Right lobe of liver (tissue), 6 donors: ENCODE measurements at regions not wholly inside any gene's neighbourhood (a gene's known extent, or its start where the extent isn't known, plus 50 kb on each side); places are given as distances from the start of the nearest gene placed in this dataset.

ENCODE experiments used
- ATAC-seq, 4 donors: fragments of 200-7000 bp; cut with Tn5 transposase; one replicate each; pipeline ENCODE4 v1.9.1; 2020; ENCODE audit warnings: mild to moderate bottlenecking in 4 of 4, moderate library complexity in 4 of 4
- DNase-seq, 3 donors: peaks; one replicate each; pipeline ENCODE4 v3.0.0-alpha.2; 2020
- H3K27ac ChIP-seq, 3 donors: fragments of 200-600 bp; one replicate each; pipeline ENCODE4 v1.8.0; 2022
- H3K27me3 ChIP-seq, 2 donors: fragments of 200-600 bp; one replicate each; pipeline ENCODE4 v1.8.0; 2022
- H3K36me3 ChIP-seq, 4 donors: fragments of 200-600 bp; sonication (generic) in 1 of 4; one replicate each; pipeline versions ENCODE4 v1.5.1 to v1.8.0; 2017 to 2022; ENCODE audit warnings: control low read depth in 1 of 4
- H3K4me1 ChIP-seq, 4 donors: fragments of 200-600 bp; sonication (generic) in 1 of 4; one replicate each; pipeline versions ENCODE4 v1.5.1 to v1.8.0; 2017 to 2022; ENCODE audit warnings: control low read depth in 1 of 4
- H3K4me3 ChIP-seq, 3 donors: fragments of 200-600 bp; one replicate each; pipeline ENCODE4 v1.8.0; 2022
- H3K9me3 ChIP-seq, 4 donors: fragments of 200-600 bp; sonication (generic) in 1 of 4; one replicate each; pipeline versions ENCODE4 v1.5.1 to v1.8.0; 2017 to 2022; ENCODE audit warnings: control low read depth in 1 of 4
- POLR2A ChIP-seq: fragments of 450-650 bp; IDR thresholded peaks from one replicate; pipeline ENCODE4 v1.6.1; 2017; ENCODE audit warnings: antibody characterized with exemption, mild to moderate bottlenecking
- WGBS: methylation state at CpG from one replicate; pipeline ENCODE4 v1.1.6; 2018; ENCODE audit warnings: low coverage, low lambda C conversion rate; ENCODE audit not compliant: insufficient coverage; ENCODE audit errors: missing lambda C conversion rate; 5-methylcytosine and 5-hydroxymethylcytosine counted together
- intact Hi-C, 2 donors: fragments of 100-400 bp; cut with DNase I; formaldehyde crosslinking; loops; one replicate each; pipeline versions ENCODE4 v1.11.2 to v1.14.1; 2022
- TF ChIP-seq, protein P1 (sequence below), 4 donors: fragments of 200-600 bp in 3 of 4; fragments of 450-650 bp in 1 of 4; IDR thresholded peaks; one replicate each; pipeline versions ENCODE4 v1.5.1 to v1.8.0; 2016 to 2022; ENCODE audit warnings: antibody characterized with exemption in 4 of 4, mild to moderate bottlenecking in 2 of 4
- donor health status: DM: no; HTN: yes; CAD: no.
- donor health status: DM: no; HTN: no; CAD: no.
- donor health status: DM: no; HTN: no; CAD: no.
- donor health status: DM: no; HTN: yes; CAD: no.
- donor health status: DM: no; HTN: yes; CAD: no.

GRCh38 chr4:96103086-96103485 lies 263.2 kb downstream of the PDHA2 start:
- no peaks in the 10 kb centered on the region for H3K9me3 ChIP-seq
- no peak for TF ChIP-seq POLR2A
- TF ChIP-seq, protein P1, sequence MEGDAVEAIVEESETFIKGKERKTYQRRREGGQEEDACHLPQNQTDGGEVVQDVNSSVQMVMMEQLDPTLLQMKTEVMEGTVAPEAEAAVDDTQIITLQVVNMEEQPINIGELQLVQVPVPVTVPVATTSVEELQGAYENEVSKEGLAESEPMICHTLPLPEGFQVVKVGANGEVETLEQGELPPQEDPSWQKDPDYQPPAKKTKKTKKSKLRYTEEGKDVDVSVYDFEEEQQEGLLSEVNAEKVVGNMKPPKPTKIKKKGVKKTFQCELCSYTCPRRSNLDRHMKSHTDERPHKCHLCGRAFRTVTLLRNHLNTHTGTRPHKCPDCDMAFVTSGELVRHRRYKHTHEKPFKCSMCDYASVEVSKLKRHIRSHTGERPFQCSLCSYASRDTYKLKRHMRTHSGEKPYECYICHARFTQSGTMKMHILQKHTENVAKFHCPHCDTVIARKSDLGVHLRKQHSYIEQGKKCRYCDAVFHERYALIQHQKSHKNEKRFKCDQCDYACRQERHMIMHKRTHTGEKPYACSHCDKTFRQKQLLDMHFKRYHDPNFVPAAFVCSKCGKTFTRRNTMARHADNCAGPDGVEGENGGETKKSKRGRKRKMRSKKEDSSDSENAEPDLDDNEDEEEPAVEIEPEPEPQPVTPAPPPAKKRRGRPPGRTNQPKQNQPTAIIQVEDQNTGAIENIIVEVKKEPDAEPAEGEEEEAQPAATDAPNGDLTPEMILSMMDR (IDR thresholded peaks at IDR 0.05) = no peak
- WGBS = 25% methylated on average over 5 of the region's 5 CpGs
- no peaks in the 10 kb centered on the region for H3K36me3 ChIP-seq
- no peaks in the 10 kb centered on the region for H3K27me3 ChIP-seq
- no peak overlapping the region for H3K27ac ChIP-seq
- no peaks in the 10 kb centered on the region for H3K4me1 ChIP-seq
- DNase-seq = no peak
- intact Hi-C loops = no loop called here
- no peak overlapping the region for H3K4me3 ChIP-seq
- no peak for ATAC-seq

GRCh38 chr4:96108146-96108545 lies 268.3 kb downstream of the PDHA2 start:
- ATAC-seq (no peak), DNase-seq (no peak)
- WGBS = 17% methylated on average over 1 of the region's 1 CpG

DNA sequence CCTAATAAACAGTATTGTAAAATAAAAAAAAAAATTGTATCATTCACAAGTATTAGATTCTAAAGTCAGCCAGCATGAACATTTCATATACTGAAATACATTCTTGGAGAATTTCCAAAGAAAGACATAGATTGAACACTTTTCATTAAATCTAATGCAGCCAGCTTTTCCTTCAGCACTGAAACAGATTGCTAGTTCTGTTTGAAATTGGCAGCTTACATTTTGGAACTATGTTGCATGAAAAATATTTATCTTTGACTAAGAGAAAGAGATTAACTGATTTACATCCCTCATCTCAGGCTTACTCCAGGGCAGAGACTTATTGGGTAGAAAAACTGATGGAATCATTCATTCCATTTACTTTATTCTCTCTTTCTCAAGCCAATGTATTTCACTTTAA lies 272.7 kb downstream of the PDHA2 start:
- TF ChIP-seq POLR2A = no peak
- TF ChIP-seq, protein P1 (IDR thresholded peaks at IDR 0.05) = no peak
- no peaks in the 10 kb centered on the region for H3K9me3 ChIP-seq
- H3K4me3 ChIP-seq = no peak overlapping the region
- intact Hi-C loops = no loop called here
- no peaks in the 10 kb centered on the region for H3K36me3 ChIP-seq
- H3K4me1 ChIP-seq = no peaks in the 10 kb centered on the region
- no peak for ATAC-seq
- H3K27ac ChIP-seq = no peak overlapping the region
- no peak for DNase-seq
- H3K27me3 ChIP-seq = no peaks in the 10 kb centered on the region

More at GRCh38 chr4:96108146-96108545, 268.3 kb downstream of the PDHA2 start:
- no peaks in the 10 kb centered on the region for H3K9me3 ChIP-seq
- H3K27me3 ChIP-seq = no peaks in the 10 kb centered on the region
- H3K4me3 ChIP-seq = no peak overlapping the region
- no peak overlapping the region for H3K27ac ChIP-seq
- H3K4me1 ChIP-seq = no peaks in the 10 kb centered on the region
- TF ChIP-seq POLR2A = no peak
- TF ChIP-seq, protein P1 (IDR thresholded peaks at IDR 0.05) = no peak
- intact Hi-C loops = no loop called here
- no peaks in the 10 kb centered on the region for H3K36me3 ChIP-seq

DNA sequence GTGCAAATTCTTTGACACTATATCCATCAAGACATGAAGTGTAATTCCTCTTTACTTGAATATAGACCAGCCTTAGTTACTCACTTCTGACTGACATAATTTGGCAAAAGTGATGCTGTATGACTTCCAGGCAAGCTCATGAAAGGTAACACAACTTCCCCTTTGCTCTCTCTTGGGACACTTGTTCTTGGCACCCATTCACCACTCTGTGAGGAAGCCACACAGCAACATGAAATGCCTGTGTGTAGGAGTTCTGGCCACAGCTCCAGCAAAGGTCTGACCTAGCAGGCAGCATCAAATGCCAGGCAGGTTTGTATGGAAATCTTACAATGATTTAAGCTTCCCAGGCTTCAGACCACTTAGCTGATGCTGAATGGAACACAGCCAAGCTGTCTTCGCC lies 280.3 kb downstream of the PDHA2 start:
- intact Hi-C loops = no loop called here
- Histone ChIP-seq H3K27me3 (no peaks in the 10 kb centered on the region), H3K9me3 (no peaks in the 10 kb centered on the region), H3K27ac (no peak overlapping the region), H3K36me3 (no peaks in the 10 kb centered on the region), H3K4me3 (no peak overlapping the region), H3K4me1 (no peaks in the 10 kb centered on the region)
- DNase-seq = no peak
- no peak for ATAC-seq
- no CpG with 5 or more reads among the region's 1 CpG for WGBS
- no peak for TF ChIP-seq POLR2A
- TF ChIP-seq, protein P1 (IDR thresholded peaks at IDR 0.05) = no peak

DNA sequence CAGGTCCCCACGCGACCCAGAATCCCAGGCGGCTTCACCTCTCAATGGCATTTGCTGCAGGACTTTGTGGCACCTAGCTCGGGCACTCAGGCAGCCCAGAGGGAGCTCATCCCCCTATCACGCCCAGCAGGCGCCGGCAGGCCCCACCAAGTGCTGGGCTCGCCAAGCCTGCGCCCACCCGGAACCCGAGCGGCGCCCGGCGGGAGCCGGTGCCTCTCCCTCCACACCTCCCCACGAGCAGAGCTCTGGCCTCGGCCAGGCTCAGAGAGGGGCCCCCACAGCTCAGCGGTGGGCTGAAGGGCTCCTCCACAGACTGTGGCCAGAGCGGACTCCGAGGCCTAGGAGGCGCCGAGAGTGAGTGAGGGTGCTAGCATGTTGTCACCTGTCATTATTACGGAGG lies 286.3 kb downstream of the PDHA2 start:
- Histone ChIP-seq H3K27ac (no peak overlapping the region), H3K4me3 (no peak overlapping the region), H3K9me3 (no peaks in the 10 kb centered on the region), H3K4me1 (no peaks in the 10 kb centered on the region), H3K27me3 (no peaks in the 10 kb centered on the region), H3K36me3 (no peaks in the 10 kb centered on the region)
- TF ChIP-seq POLR2A = no peak
- TF ChIP-seq, protein P1 (IDR thresholded peaks at IDR 0.05) = no peak
- ATAC-seq = peak in 1 of 4 donors; percentile 34
- peak in 1 of 3 donors; percentile 11 for DNase-seq
- WGBS = no CpG with 5 or more reads among the region's 24 CpGs
- intact Hi-C loops = no loop called here
